HTR-8/SVneo (cell line): ENCODE measurements at regions not wholly inside any gene's neighbourhood (a gene's known extent, or its start where the extent isn't known, plus 50 kb on each side); places are given as distances from the start of the nearest gene placed in this dataset.
A peak's percentile ranks its signal among the peaks of the same experiment; 100 is the strongest.

Source experiments
- DNase-seq: peaks from one replicate; pipeline ENCODE4 v3.0.0; 2011; ENCODE audit warnings: low spot score, mixed read lengths; ENCODE audit not compliant: insufficient read length
- FAIRE-seq: peaks from 2 replicates; lab custom pipeline; 2011; peaks lifted over from hg19 to GRCh38; lab: Jason Lieb, UNC

GRCh38 chr11:104830508-104830907, 67.8 kb downstream of the CASP12 start:
- FAIRE-seq (no peak), DNase-seq (no peak)

GRCh38 chr11:104830080-104830479, 68.2 kb downstream of the CASP12 start:
- DNase-seq: peak; percentile 6
- no peak for FAIRE-seq

GRCh38 chr11:104826772-104827171, 71.5 kb downstream of the CASP12 start:
- no peak for FAIRE-seq

GRCh38 chr11:104823657-104824056, 74.6 kb downstream of the CASP12 start:
- DNase-seq: no peak
- no peak for FAIRE-seq

More at GRCh38 chr11:104826772-104827171, 71.5 kb downstream of the CASP12 start:
- DNase-seq: no peak

GRCh38 chr11:104820431-104820830, 77.8 kb downstream of the CASP12 start:
- FAIRE-seq (no peak), DNase-seq (no peak)

- FAIRE-seq (no peak), DNase-seq (no peak)
Measured at GRCh38 chr11:104819603-104820002, 78.7 kb downstream of the CASP12 start.

- no peak for DNase-seq
- FAIRE-seq: no peak
Measured at GRCh38 chr11:104819107-104819506, 79.2 kb downstream of the CASP12 start.

GRCh38 chr11:104817973-104818372, 80.3 kb downstream of the CASP12 start:
- no peak for DNase-seq
- no peak for FAIRE-seq

- FAIRE-seq (peak; percentile 20), DNase-seq (no peak)
Measured at GRCh38 chr11:104813532-104813931, 84.7 kb downstream of the CASP12 start.

- no peak for DNase-seq
- peak; percentile 74 for FAIRE-seq
Measured at GRCh38 chr11:104812103-104812788, 86.0 kb downstream of the CASP12 start.

GRCh38 chr11:104803776-104804175, 94.5 kb downstream of the CASP12 start:
- DNase-seq: no peak
- FAIRE-seq: no peak

- FAIRE-seq (no peak), DNase-seq (no peak)
Measured at GRCh38 chr11:104799251-104799650, 99.0 kb downstream of the CASP12 start.

GRCh38 chr11:104798789-104799188, 99.5 kb downstream of the CASP12 start:
- FAIRE-seq (no peak), DNase-seq (no peak)

- peak; percentile 31 for FAIRE-seq
- no peak for DNase-seq
Measured at GRCh38 chr11:104796301-104796700, 102.0 kb downstream of the CASP12 start.

GRCh38 chr11:104795501-104796213, 102.6 kb downstream of the CASP12 start:
- FAIRE-seq (no peak), DNase-seq (no peak)

- no peak for DNase-seq
- FAIRE-seq: no peak
Measured at GRCh38 chr11:104792861-104793260, 105.4 kb downstream of the CASP12 start.

GRCh38 chr11:104791896-104792295, 106.4 kb downstream of the CASP12 start:
- DNase-seq (no peak), FAIRE-seq (no peak)

GRCh38 chr11:104784684-104785460, 113.4 kb downstream of the CASP12 start:
- FAIRE-seq (no peak), DNase-seq (no peak)

- no peak for DNase-seq
- FAIRE-seq: no peak
Measured at GRCh38 chr11:104783241-104783640, 115.0 kb downstream of the CASP12 start.

- DNase-seq (no peak), FAIRE-seq (peak; percentile 49)
Measured at GRCh38 chr11:104782377-104782754, 115.9 kb downstream of the CASP12 start.
